Natural killer cell (primary cell): ENCODE measurements at regions not wholly inside any gene's neighbourhood (a gene's known extent, or its start where the extent isn't known, plus 50 kb on each side); places are given as distances from the start of the nearest gene placed in this dataset.

Experiments used
- ATAC-seq, 3 donors: fragments of 150-1000 bp in 2 of 3; fragments of 200-7000 bp in 1 of 3; cut with Tn5 transposase; 1 replicate in 1 of 3; 2 replicates in 2 of 3; pipeline ENCODE4 v1.10.0; 2021; ENCODE audit warnings: mild to moderate bottlenecking in 2 of 3, moderate library complexity in 2 of 3
- DNase-seq, 2 donors: peaks; one replicate each; pipeline versions ENCODE4 v3.0.0 to v3.0.0-alpha.2; 2013 to 2021; ENCODE audit warnings: mixed read lengths in 1 of 2
- H3K27ac ChIP-seq: one replicate; pipeline ENCODE4 v1.5.1; 2013; ENCODE audit warnings: mild to moderate bottlenecking, low read length
- H3K27me3 ChIP-seq: one replicate; pipeline ENCODE4 v1.6.1; 2013; ENCODE audit warnings: low read length; ENCODE audit not compliant: control insufficient read depth, insufficient read depth
- H3K36me3 ChIP-seq: one replicate; pipeline ENCODE4 v1.6.1; 2013; ENCODE audit warnings: low read length; ENCODE audit not compliant: control insufficient read depth, insufficient read depth
- H3K4me1 ChIP-seq: one replicate; pipeline ENCODE4 v1.6.1; 2013; ENCODE audit warnings: low read length; ENCODE audit not compliant: control insufficient read depth, insufficient read depth
- H3K4me3 ChIP-seq: one replicate; pipeline ENCODE4 v1.5.1; 2013; ENCODE audit warnings: low read length
- H3K9me3 ChIP-seq: one replicate; pipeline ENCODE4 v1.6.1; 2013; ENCODE audit warnings: low read length; ENCODE audit not compliant: control insufficient read depth, insufficient read depth
- H3K27ac Mint-ChIP-seq, 2 donors: one replicate each; pipeline ENCODE4 v1.8.0; 2022; ENCODE audit warnings: mild to moderate bottlenecking in 2 of 2, mixed read lengths in 2 of 2, moderate library complexity in 1 of 2
- H3K27me3 Mint-ChIP-seq, 2 donors: one replicate each; pipeline ENCODE4 v1.8.0; 2022; ENCODE audit warnings: low read depth in 2 of 2, mixed read lengths in 2 of 2
- H3K36me3 Mint-ChIP-seq: one replicate; pipeline ENCODE4 v1.8.0; 2022; ENCODE audit warnings: mixed read lengths
- H3K4me1 Mint-ChIP-seq, 2 donors: one replicate each; pipeline ENCODE4 v1.8.0; 2022; ENCODE audit warnings: mixed read lengths in 2 of 2
- H3K4me3 Mint-ChIP-seq: one replicate; pipeline ENCODE4 v1.8.0; 2022; ENCODE audit warnings: mild to moderate bottlenecking, moderate library complexity, mixed read lengths
- H3K9me3 Mint-ChIP-seq, 2 donors: one replicate each; pipeline ENCODE4 v1.8.0; 2022; ENCODE audit warnings: mixed read lengths in 2 of 2
- WGBS: methylation state at CpG from one replicate; pipeline ENCODE4 v1.1.7; 2013; ENCODE audit warnings: missing lambda C conversion rate; ENCODE audit not compliant: insufficient coverage; 5-methylcytosine and 5-hydroxymethylcytosine counted together
- intact Hi-C: fragments of 100-400 bp; cut with micrococcal nuclease; formaldehyde crosslinking; loops from one replicate; pipeline ENCODE4 v1.14.2; 2022
- TF ChIP-seq, protein P1 (sequence below): fragments of 200-600 bp; IDR thresholded peaks from one replicate; pipeline ENCODE4 v1.8.0; 2022; ENCODE audit warnings: antibody characterized with exemption

- H3K27ac ChIP-seq = no peak overlapping the region
- TF ChIP-seq, protein P1, sequence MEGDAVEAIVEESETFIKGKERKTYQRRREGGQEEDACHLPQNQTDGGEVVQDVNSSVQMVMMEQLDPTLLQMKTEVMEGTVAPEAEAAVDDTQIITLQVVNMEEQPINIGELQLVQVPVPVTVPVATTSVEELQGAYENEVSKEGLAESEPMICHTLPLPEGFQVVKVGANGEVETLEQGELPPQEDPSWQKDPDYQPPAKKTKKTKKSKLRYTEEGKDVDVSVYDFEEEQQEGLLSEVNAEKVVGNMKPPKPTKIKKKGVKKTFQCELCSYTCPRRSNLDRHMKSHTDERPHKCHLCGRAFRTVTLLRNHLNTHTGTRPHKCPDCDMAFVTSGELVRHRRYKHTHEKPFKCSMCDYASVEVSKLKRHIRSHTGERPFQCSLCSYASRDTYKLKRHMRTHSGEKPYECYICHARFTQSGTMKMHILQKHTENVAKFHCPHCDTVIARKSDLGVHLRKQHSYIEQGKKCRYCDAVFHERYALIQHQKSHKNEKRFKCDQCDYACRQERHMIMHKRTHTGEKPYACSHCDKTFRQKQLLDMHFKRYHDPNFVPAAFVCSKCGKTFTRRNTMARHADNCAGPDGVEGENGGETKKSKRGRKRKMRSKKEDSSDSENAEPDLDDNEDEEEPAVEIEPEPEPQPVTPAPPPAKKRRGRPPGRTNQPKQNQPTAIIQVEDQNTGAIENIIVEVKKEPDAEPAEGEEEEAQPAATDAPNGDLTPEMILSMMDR = peak; percentile 90
- intact Hi-C loops = loop anchor here (10.0 kb wide), 2 partner anchors 1118 to 1598 kb away; no protein-coding TSS in a partner anchor
- ATAC-seq = peak; percentile 72 to 90 (median 88)
- no peak overlapping the region for H3K4me3 ChIP-seq
- Mint-ChIP-seq H3K4me3 (peak overlapping the region; percentile 81), H3K36me3 (no peaks in the 10 kb centered on the region), H3K27me3 (peaks cover 8 to 15% of the 10 kb centered on the region in 2 donors), H3K27ac (no peak overlapping the region), H3K9me3 (no peaks in the 10 kb centered on the region), H3K4me1 (peaks cover 0 to 21% of the 10 kb centered on the region in 2 donors)
- H3K36me3 ChIP-seq = no peaks in the 10 kb centered on the region
- no peaks in the 10 kb centered on the region for H3K27me3 ChIP-seq
- H3K4me1 ChIP-seq = peaks cover 26% of the 10 kb centered on the region
- 42% methylated on average over 71 of the region's 71 CpGs for WGBS
- peak; percentile 64 to 65 for DNase-seq
- no peaks in the 10 kb centered on the region for H3K9me3 ChIP-seq
Measured at GRCh38 chr2:128736689-128737545, 418.2 kb upstream of the HS6ST1 start.

GRCh38 chr2:128737546-128737826 lies 418.8 kb upstream of the HS6ST1 start:
- Mint-ChIP-seq H3K4me3 (peak overlapping the region; percentile 25), H3K4me1 (peaks cover 0 to 21% of the 10 kb centered on the region in 2 donors), H3K36me3 (no peaks in the 10 kb centered on the region), H3K27me3 (peaks cover 8 to 15% of the 10 kb centered on the region in 2 donors), H3K27ac (no peak overlapping the region), H3K9me3 (no peaks in the 10 kb centered on the region)
- Histone ChIP-seq H3K36me3 (no peaks in the 10 kb centered on the region), H3K27ac (no peak overlapping the region), H3K4me1 (peaks cover 26% of the 10 kb centered on the region), H3K9me3 (no peaks in the 10 kb centered on the region), H3K27me3 (no peaks in the 10 kb centered on the region), H3K4me3 (no peak overlapping the region)
- intact Hi-C loops = loop anchor here (10.0 kb wide), 2 partner anchors 1117 to 1597 kb away; no protein-coding TSS in a partner anchor
- TF ChIP-seq, protein P1 = no peak
- DNase-seq (no peak), ATAC-seq (no peak)
- WGBS = 95% methylated on average over 7 of the region's 7 CpGs

DNA sequence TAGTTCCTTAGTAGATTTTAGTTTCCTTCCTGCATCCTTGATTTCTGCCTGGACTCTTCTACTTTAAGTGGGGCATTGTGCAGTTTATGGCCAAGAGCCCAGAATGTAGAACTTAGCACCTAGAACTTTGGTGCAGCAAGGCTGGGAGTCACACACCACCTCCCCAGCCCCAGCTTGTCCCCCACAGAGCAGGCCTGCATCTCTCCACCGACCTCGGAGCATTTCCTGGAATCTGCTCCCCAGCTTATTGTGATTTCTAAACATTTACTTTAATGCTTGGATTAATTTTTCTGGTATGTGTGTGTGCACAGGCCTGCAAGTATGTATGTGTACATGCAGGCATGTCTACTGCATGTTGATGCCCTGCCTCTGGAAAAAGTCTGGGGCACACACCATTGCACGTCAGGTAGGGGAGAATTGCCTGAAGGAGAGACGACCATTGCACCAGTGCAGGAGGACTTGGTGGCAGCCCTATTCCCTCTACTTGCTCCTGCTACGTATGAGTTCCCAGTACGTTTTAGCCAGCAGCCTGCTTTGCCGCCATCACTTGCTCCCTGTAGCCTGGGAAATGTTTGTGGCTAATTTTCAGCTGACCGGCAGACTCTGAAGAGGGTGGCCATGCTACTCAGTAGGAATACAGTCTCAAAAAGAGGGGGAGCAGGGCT lies 419.9 kb upstream of the HS6ST1 start:
- WGBS = 92% methylated on average over 8 of the region's 8 CpGs
- Mint-ChIP-seq H3K9me3 (no peaks in the 10 kb centered on the region), H3K27me3 (peaks cover 8 to 15% of the 10 kb centered on the region in 2 donors), H3K36me3 (no peaks in the 10 kb centered on the region), H3K27ac (no peak overlapping the region), H3K4me3 (peak overlapping the region; percentile 21), H3K4me1 (peaks cover 0 to 21% of the 10 kb centered on the region in 2 donors)
- Histone ChIP-seq H3K4me3 (no peak overlapping the region), H3K27me3 (no peaks in the 10 kb centered on the region), H3K4me1 (peaks cover 26% of the 10 kb centered on the region), H3K36me3 (no peaks in the 10 kb centered on the region), H3K27ac (no peak overlapping the region), H3K9me3 (no peaks in the 10 kb centered on the region)
- TF ChIP-seq, protein P1 = no peak
- DNase-seq (no peak), ATAC-seq (no peak)
- intact Hi-C loops = loop anchor here (2.0 to 10.0 kb wide), 3 partner anchors 14 to 1596 kb away; no protein-coding TSS in a partner anchor
